Choroid plexus epithelial cell (primary cell): ENCODE measurements at regions not wholly inside any gene's neighbourhood (a gene's known extent, or its start where the extent isn't known, plus 50 kb on each side); places are given as distances from the start of the nearest gene placed in this dataset.

Experiments used
- DNase-seq: peaks from one replicate; pipeline ENCODE4 v3.0.0-alpha.2; 2010; ENCODE audit warnings: low read depth
- H3K4me3 ChIP-seq: 2 replicates; pipeline ENCODE4 v1.5.1; 2011; ENCODE audit warnings: low read depth, mild to moderate bottlenecking, control low read depth, low read length, moderate library complexity
- TF ChIP-seq, protein P1 (sequence below): conservative IDR thresholded peaks from 2 replicates; pipeline ENCODE4 v1.5.1; 2011; ENCODE audit warnings: low read depth, mild to moderate bottlenecking, control low read depth, inconsistent platforms, low read length, moderate library complexity

DNA sequence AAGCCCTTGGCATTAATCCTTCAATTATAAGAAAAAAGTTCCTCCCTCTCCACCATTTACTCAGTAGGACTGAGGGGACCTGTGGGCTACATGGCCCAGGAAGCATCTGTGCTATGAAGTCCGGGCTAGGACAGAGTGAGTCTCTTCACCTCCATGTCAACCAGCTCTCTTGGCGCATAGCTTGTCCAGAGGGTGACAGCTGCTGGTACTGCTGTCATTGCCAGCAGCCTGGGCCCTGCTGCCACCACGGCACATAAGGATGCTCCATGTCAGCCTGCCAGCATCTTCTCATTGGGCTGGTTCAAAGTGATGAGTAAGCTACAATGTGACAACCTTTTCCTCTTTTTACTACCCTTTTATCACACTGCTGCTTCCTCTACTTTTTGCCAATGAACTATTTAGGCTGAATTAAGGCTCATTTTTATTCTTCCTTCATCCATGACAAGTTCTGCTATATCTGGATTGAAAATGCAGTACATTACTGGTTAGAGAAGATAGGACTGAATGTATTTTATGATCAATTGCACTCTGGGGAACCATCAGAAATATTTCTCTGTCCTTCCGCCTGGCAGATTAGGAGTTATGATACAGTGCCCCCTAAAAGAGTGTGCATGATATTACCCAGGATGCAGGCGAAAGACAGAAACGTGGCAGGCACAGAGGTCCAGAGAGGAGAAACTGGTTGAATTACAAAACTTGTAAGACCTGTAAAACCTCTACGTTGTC, 258.9 kb upstream of the TNP1 start:
- no peak overlapping the region for H3K4me3 ChIP-seq
- DNase-seq: no peak
- TF ChIP-seq, protein P1, sequence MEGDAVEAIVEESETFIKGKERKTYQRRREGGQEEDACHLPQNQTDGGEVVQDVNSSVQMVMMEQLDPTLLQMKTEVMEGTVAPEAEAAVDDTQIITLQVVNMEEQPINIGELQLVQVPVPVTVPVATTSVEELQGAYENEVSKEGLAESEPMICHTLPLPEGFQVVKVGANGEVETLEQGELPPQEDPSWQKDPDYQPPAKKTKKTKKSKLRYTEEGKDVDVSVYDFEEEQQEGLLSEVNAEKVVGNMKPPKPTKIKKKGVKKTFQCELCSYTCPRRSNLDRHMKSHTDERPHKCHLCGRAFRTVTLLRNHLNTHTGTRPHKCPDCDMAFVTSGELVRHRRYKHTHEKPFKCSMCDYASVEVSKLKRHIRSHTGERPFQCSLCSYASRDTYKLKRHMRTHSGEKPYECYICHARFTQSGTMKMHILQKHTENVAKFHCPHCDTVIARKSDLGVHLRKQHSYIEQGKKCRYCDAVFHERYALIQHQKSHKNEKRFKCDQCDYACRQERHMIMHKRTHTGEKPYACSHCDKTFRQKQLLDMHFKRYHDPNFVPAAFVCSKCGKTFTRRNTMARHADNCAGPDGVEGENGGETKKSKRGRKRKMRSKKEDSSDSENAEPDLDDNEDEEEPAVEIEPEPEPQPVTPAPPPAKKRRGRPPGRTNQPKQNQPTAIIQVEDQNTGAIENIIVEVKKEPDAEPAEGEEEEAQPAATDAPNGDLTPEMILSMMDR: no peak

DNA sequence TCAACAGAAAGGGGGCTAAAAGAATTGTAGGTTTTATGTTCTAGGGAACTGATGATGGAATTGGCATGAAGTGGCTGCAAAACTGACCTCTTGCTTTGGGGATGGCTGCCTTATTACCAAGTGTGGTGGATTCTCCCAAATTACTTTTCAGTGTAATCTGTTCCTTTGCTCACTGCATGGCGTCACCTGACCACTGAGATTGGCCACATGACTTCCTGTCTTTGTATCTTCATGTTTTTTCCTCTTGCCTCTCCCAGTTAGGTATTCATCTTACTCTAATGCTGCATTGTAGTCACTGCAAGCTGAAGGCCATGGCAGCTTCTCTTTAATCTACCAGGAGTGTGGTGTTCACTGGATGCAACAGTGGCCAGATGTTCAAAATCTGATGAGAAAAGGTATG, 257.7 kb upstream of the TNP1 start:
- TF ChIP-seq, protein P1: no peak
- no peak overlapping the region for H3K4me3 ChIP-seq
- DNase-seq: no peak

DNA sequence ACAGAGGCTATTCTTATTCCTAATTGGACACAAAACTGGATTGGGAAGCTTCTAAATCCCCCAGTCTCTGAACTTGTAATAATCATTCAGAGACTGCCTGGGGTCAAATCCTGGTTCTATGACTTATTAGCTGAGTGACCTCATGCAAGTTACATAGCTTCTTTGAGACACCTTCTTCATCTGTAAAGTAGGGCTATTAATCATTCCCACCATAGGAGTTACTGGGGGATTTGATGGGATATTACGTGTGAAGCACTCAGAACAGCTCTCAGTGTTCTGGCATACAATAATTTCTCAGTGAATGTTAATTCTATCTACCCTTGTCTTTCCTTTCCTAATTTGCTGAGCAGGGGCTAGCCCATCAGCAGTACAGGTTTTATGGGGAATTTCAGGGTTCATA, 256.7 kb upstream of the TNP1 start:
- H3K4me3 ChIP-seq: no peak overlapping the region
- no peak for DNase-seq
- TF ChIP-seq, protein P1: no peak

DNA sequence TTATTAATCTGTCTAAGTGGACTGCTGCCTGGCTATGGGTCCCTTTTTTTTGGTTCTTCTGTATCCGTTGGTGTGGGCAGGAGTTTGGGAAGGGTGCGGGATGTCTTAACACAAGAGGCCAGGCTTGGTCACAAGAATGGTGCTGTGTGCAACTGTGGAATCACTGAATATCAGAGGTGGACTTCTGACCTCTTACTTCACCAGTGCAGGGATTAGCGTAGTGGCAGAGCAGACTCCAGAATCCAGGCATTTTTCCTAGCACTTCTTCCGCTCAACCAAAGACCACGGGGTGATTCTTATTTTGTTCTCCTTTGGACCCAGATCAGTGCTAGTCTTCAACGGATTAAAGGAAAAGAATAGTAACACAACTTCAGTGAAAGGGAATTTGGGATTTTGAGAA, 254.3 kb upstream of the TNP1 start:
- DNase-seq: no peak
- H3K4me3 ChIP-seq: no peak overlapping the region
- TF ChIP-seq, protein P1: no peak

DNA sequence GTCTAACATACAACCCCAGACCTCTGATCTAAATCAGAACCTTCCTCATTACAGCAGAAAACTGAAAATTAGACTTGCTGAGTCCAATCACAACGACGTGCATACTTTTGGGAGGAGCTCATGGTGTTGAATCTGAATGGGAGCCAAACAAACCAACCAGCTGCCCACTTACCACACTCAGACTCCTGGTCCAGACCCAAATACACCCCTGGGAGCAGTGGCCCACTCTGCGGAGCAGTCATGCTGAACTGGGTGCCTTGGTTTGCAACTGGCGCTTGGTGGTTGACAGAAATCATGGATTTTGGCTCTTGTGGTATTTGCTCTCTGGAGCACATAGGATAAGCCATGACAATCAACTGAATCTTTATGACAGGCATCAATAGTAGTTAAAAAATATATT, 253.6 kb upstream of the TNP1 start:
- TF ChIP-seq, protein P1: no peak

DNA sequence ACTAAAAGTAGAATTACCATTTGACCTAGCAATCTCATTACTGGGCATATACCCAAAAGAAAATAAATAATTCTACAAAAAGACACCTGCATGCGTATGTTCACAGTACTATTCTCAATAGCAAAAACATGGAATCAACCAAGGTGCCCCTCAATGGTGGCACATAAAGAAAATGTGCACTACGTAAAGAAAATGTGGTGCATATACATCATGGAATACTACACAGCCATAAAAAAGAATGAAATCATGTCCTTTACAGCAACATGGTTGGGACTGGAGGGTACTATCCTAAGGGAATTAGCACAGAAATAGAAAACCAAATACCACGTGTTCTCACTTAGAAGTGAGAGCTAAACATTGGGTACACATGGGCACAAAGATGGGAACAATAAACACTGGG, 250.7 kb upstream of the TNP1 start:
- TF ChIP-seq, protein P1: no peak
- no peak for DNase-seq
- no peak overlapping the region for H3K4me3 ChIP-seq

More for the DNA sequence above, 253.6 kb upstream of the TNP1 start:
- no peak for DNase-seq
- no peak overlapping the region for H3K4me3 ChIP-seq

DNA sequence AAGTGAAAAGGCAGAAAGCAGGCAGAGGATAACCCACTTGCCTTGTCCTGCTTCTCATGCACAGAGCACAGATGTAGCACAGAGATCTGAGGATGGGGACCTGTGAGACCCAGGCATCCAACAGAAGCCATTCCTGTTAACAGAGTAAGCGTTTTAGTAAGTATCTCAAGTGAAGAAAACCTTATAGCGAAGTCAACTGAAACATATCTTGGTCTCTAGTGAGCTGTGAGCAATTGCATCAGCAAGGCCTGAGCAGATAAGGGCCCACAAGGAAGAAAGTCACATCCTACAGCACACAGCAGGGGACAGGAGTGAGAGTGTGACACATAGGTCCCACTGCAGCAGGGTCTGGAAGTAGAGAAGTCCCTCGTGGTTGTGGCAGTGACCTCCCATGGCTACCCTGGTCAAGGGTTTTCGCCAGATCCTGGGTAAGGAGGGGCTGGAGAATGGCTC, 248.7 kb upstream of the TNP1 start:
- no peak for DNase-seq
- TF ChIP-seq, protein P1: no peak

More for the DNA sequence above, 248.7 kb upstream of the TNP1 start:
- H3K4me3 ChIP-seq: no peak overlapping the region
